G401 (cell line): ENCODE measurements at regions not wholly inside any gene's neighbourhood (a gene's known extent, or its start where the extent isn't known, plus 50 kb on each side); places are given as distances from the start of the nearest gene placed in this dataset.
"Not testable (repeated sequence)": the region's sequence is repeated elsewhere in the genome, so short reads cannot be mapped to it uniquely, and the experiment has no call there.

ENCODE experiments used
- DNase-seq: peaks from one replicate; pipeline ENCODE4 v3.0.0-alpha.2; 2015; ENCODE audit warnings: low spot score
- in situ Hi-C: cut with HindIII; loops from 2 replicates; pipeline ENCODE4 v1.10.0; 2016; ENCODE audit warnings: low sequenced_read_pairs, mixed read lengths

DNA sequence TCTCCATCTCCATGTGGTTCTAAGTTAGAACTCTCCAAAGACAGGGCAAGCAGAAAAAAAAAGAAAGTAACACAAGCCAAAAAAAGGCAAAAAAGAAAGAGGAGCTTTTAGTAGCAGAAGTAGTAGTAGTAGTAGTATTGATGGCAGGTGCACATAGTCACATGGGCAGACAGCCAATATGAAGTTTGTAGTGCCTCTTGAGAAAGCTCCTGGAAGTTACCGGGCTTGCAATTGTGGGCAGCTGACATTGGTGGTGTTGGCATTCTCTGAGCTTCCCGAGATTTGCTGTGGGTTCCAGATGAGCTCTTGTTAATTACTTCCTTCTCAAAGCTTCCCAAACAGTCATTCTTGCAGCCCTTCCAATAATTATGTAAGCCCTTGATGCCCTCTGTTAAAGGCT is 1128.5 kb downstream of the TYW1 start:
- in situ Hi-C loops, result no loop called here

GRCh38 chr7:68133045-68133444 is 1136.4 kb downstream of the TYW1 start:
- DNase-seq, result no peak
- in situ Hi-C loops, result no loop called here

More for the DNA sequence above, 1128.5 kb downstream of the TYW1 start:
- DNase-seq, result no peak

DNA sequence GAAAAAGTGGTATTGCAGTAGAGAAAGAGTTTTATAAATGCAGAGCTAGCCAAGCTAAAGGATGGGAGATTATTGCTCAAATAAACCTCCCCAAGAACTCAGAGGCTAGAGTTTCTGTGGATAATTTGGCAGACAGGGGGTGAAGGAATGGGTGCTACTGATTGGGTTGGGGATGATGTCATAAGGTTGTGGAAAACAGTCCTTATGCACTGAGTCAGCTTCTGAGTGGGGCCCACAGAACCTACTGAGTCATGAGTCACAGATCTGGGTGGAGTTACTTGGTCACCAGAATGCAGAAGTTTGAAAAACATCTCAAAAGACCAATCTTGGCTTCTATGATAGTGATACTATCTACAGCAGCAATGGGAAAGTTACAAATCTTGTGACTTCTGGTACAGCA is 1146.7 kb downstream of the TYW1 start:
- in situ Hi-C loops, result no loop called here
- DNase-seq, result no peak

- peak; percentile 49 for DNase-seq
- in situ Hi-C loops, result no loop called here
Measured at GRCh38 chr7:68146983-68147382, 1150.3 kb downstream of the TYW1 start.

GRCh38 chr7:68147614-68148238 is 1151.1 kb downstream of the TYW1 start:
- in situ Hi-C loops, result no loop called here
- peak; percentile 6 for DNase-seq

DNA sequence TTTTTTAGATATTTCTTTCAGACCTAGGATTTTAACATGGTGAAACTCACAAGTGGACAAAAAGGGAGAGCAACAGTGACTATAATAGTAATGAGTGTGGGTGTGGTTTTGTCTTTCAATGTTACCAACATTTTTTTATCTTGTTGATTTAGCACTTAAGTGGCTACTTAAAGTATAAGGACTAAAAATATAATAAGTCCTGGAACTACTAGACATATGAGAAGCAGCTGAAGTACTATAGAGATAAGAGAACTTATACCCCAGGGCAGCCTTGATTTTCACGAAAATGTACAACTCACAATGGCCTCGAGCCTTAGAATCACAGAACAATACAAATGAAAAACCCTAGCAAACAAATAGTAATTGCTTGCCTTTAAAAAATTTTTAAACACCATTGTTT is 1151.8 kb downstream of the TYW1 start:
- DNase-seq, result no peak
- in situ Hi-C loops, result no loop called here

GRCh38 chr7:68152205-68152604 is 1155.6 kb downstream of the TYW1 start:
- DNase-seq, result no peak
- in situ Hi-C loops, result no loop called here

- no peak for DNase-seq
- in situ Hi-C loops, result no loop called here
Measured at GRCh38 chr7:68155676-68156075, 1159.0 kb downstream of the TYW1 start.

DNA sequence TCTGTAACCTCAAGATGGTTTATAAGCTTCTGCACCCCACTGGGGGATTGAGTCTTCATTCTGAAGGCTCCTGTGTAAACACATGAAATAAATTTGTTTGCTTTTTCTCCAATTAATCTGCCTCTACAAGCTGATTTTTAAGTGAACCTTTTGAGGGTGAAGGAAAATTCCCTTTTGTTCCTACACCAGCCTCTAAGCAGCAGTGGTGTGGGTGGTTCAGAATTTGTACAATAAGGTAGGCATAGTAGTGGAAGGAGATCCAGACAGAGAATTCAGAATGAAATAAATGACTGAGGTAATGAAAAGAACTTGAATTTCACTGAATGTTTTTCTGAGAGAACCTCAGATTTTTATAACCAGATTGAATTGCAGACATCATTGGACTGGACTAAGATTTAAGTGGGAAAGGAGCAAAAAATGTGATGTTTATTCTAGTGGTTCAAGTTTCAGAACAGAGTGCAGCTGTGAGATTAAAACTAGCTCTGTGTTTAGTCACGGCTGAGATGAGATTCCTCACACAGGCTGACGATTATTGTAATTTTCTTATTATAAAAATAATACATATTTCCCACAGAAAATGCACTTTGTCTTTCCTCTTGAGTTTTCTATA is 1162.2 kb downstream of the TYW1 start:
- in situ Hi-C loops, result no loop called here
- DNase-seq, result no peak

- in situ Hi-C loops, result no loop called here
- no peak for DNase-seq
Measured at GRCh38 chr7:68162712-68163111, 1166.1 kb downstream of the TYW1 start.

DNA sequence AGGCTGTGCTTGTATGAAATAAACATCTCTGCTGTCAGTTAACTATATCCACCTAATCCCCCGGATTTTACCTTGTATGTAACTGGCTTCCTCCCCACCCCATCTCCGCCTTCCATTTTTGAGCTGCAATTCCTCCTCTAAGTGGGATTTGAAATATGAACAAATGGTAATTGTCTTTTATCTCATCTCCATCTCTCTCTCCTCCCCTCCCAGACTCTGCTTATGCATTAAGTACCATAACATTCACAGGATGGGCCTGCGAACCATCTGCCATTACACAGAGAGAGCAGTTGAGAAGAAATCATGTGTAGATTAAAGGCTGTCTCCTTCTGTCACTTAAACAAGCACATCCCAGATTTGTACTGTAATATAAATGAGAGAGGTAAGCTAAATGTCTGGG is 1169.9 kb downstream of the TYW1 start:
- no peak for DNase-seq
- in situ Hi-C loops, result no loop called here

DNA sequence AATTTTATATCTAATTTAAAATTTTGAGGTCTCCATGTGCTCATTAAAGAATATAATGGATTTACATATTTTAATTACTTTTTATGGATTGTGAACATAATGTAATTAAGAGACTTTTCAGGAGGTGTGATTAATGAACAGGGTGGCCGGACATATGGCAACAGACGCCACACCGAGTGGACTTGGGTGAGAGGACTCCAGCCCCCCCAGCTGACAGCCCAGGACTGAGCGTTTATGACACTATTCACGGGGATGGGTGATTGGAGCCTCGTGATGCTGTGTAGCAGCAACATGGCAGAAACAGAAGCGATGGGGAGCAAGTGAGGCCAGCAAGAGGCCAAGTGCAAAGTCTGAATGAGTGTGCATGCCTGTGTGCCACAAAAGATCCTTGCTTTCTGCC is 1176.9 kb downstream of the TYW1 start:
- in situ Hi-C loops, result no loop called here
- no peak for DNase-seq

DNA sequence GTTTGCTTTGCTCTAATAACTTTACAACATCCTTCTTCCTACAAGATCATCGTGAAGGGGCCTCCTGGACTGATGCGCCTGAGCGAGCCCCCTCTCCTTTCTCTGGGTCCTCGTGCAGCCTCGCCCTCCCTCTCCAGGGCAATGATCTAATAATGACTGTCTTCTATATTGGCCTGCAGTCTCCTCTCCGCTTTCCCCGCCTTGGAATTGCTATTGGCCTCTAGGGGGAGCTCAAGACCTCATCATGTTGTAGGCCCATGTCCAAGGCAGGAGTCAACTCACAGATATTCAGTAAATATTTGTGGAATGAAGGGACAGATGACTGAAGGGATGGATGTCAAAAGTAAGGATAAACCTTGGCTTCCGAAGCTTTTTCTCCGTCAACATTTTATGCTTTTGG is 1180.3 kb downstream of the TYW1 start:
- peak; percentile 74 for DNase-seq
- in situ Hi-C loops, result no loop called here

DNA sequence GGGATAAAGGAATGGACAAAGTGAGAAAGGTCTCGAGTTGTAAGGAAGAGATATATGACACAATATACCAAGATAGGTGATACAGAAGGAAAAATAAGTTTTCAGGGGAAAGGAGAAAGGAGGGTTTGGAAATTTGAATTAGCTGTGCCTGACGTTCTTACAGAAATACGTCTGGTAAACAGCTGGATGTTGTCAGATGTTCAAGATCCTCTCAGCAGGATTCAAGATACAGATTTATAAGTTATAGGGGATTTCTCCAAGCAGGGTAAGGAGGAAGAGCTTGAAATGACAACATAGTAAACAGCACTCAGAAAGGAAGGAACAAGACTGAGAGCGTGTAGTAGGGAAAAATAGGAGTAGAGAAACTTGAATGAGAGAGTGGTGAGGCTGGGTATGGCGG is 1184.1 kb downstream of the TYW1 start:
- in situ Hi-C loops, result no loop called here
- no peak for DNase-seq

- in situ Hi-C loops, result no loop called here
- DNase-seq, result no peak
Measured at GRCh38 chr7:68183176-68183575, 1186.5 kb downstream of the TYW1 start.

GRCh38 chr7:68185631-68186456 is 1189.2 kb downstream of the TYW1 start:
- in situ Hi-C loops, result no loop called here
- DNase-seq, result no peak

DNA sequence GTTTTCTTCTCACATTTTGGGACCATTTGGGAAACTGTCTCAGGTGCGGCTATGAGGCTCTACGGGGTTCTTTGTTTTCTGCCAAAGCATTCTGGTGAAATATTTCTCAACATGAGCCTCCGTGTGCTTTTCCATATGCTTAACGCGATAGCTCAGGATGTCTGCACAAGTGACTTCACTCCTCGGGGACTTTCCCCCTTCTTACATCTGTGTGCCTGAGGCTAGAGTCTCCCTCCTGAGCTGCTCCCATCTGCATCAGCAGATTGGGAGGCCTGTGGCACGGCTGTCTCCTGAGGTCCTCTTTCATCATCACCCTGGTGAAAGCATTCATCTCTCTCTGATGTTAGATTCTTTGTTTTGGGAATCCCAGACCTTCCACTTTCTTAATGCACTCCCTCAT is 1190.9 kb downstream of the TYW1 start:
- in situ Hi-C loops, result no loop called here
- no peak for DNase-seq

DNA sequence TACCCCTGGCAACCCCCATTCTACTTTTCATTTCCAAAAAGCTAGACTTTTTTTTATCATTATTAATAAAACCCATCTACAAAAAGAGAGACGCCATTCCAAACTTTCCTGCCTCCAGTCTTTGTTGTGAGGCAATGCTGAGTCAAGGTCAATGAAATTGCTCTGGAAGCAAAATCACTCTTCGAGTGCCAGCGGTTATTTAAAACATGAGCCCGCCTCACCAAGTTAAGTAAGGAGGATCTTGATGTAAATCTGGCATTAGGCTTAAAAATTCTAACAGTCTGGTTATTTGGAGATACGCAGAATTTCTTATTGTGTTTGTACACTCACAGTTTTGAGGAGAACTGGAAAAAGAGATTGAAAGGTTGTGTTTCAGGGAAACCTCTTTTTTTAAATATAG is 1196.3 kb downstream of the TYW1 start:
- in situ Hi-C loops, result no loop called here
- DNase-seq, result no peak

DNA sequence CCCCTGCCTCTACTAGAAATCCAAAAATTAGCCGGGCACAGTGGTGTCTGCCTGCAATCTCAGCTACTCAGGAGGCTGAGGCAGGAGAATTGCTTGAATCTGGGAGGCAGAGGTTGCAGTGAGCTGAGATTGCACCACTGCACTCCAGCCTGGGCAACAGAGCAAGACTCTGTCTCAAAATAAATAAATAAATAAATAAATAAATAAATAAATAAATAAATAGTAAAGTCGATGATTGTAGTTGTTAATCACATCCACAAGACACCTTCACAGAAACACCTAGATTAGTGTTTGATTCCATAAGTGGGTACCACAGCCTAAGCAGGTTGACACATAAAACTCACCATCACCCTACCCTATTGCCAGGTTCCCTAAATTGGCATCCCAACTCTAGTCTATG is 1199.0 kb downstream of the TYW1 start:
- DNase-seq, in situ Hi-C loops: not testable (repeated sequence)

DNA sequence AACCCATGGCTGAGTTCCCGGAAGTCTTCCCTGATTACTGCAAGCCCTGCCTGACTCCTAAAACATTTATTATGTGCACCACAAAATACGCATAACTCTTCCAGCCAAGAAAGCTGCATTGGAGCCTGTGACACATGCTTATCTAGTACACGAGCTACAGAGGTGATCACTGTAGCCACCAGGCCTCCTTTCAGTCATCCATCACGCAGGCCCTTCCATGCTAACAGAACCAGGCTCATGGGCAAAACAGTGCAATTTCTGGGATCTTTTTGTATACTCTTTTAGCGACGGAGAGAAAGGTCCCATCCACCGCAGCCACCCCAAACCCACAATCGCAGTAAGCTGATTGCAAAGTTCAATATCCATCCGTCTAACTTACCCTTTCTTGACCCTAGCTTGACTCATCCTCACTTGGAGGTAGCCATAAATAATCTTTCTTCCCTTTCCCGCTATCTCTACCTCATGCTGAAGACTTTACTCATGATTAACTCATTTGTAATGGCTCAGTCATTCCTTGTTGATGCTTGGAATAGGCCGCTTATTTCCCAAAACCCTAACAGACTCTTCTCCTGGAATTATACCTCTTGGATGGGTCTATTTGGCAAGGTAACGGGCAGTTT is 1203.5 kb downstream of the TYW1 start:
- in situ Hi-C loops, result no loop called here
- no peak for DNase-seq
